Tibial artery (tissue), 4 donors: ENCODE measurements at regions not wholly inside any gene's neighbourhood (a gene's known extent, or its start where the extent isn't known, plus 50 kb on each side); places are given as distances from the start of the nearest gene placed in this dataset.

Experiments
- DNase-seq, 2 donors: peaks; one replicate each; pipeline ENCODE4 v3.0.0-alpha.2; 2019
- H3K27ac ChIP-seq, 2 donors: fragments of 200-600 bp; sonication (generic) in 1 of 2; 1 replicate in 1 of 2; 2 replicates in 1 of 2; pipeline ENCODE4 v1.5.1; 2018 to 2019; ENCODE audit warnings: mild to moderate bottlenecking in 1 of 2
- H3K27me3 ChIP-seq, 2 donors: fragments of 200-600 bp; sonication (generic) in 1 of 2; one replicate each; pipeline versions ENCODE4 v1.5.1 to v1.6.0; 2016 to 2019
- H3K36me3 ChIP-seq, 3 donors: fragments of 200-600 bp; sonication (generic) in 2 of 3; one replicate each; pipeline ENCODE4 v1.5.1; 2016 to 2019; ENCODE audit warnings: mild to moderate bottlenecking in 2 of 3
- H3K4me1 ChIP-seq, 4 donors: fragments of 200-600 bp; sonication (generic) in 2 of 4; 1 replicate in 3 of 4; 2 replicates in 1 of 4; pipeline ENCODE4 v1.5.1; 2016 to 2019
- H3K4me3 ChIP-seq, 2 donors: fragments of 200-600 bp; sonication (generic) in 1 of 2; 1 replicate in 1 of 2; 2 replicates in 1 of 2; pipeline ENCODE4 v1.5.1; 2018 to 2019; ENCODE audit warnings: mild to moderate bottlenecking in 2 of 2
- H3K9me3 ChIP-seq, 3 donors: fragments of 200-600 bp; sonication (generic) in 1 of 3; one replicate each; pipeline ENCODE4 v1.5.1; 2016 to 2019
- intact Hi-C: fragments of 100-400 bp; cut with DNase I; formaldehyde crosslinking; loops from one replicate; pipeline ENCODE4 v1.15.0; 2023; ENCODE audit warnings: low total_unique reads
- TF ChIP-seq, protein P1 (sequence below), 2 experiments: fragments of 200-600 bp in 1 of 2; fragments of 450-650 bp in 1 of 2; IDR thresholded peaks; one replicate each; pipeline ENCODE4 v1.5.1; 2017 to 2019; ENCODE audit warnings: antibody characterized with exemption in 2 of 2, mild to moderate bottlenecking in 1 of 2, moderate library complexity in 1 of 2

DNA sequence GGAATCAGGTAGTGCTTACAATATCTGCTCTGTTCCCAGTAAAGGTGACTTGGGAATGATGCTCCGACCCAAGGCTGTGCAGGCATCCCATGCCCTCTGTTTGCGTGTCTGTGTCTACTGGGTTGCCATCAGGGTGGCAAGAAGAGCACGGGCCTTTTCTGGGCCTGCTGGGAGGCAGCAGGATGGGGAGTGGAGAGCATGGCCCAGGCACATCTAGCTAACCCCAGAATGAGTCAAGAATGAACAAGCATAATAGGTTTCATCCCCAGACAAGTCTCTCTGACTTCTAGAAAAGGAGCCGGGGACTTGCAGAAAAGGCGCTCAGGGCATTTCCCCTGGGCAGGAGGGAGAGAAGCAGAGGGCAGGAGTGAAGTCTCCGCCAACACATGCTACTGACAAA is 260.4 kb downstream of the IRX1 start:
- Histone ChIP-seq H3K4me3 (no peak overlapping the region), H3K36me3 (no peaks in the 10 kb centered on the region), H3K4me1 (no peaks in the 10 kb centered on the region), H3K27ac (no peak overlapping the region), H3K27me3 (no peaks in the 10 kb centered on the region), H3K9me3 (no peaks in the 10 kb centered on the region)
- TF ChIP-seq, protein P1, sequence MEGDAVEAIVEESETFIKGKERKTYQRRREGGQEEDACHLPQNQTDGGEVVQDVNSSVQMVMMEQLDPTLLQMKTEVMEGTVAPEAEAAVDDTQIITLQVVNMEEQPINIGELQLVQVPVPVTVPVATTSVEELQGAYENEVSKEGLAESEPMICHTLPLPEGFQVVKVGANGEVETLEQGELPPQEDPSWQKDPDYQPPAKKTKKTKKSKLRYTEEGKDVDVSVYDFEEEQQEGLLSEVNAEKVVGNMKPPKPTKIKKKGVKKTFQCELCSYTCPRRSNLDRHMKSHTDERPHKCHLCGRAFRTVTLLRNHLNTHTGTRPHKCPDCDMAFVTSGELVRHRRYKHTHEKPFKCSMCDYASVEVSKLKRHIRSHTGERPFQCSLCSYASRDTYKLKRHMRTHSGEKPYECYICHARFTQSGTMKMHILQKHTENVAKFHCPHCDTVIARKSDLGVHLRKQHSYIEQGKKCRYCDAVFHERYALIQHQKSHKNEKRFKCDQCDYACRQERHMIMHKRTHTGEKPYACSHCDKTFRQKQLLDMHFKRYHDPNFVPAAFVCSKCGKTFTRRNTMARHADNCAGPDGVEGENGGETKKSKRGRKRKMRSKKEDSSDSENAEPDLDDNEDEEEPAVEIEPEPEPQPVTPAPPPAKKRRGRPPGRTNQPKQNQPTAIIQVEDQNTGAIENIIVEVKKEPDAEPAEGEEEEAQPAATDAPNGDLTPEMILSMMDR (IDR thresholded peaks at IDR 0.05) = no peak
- intact Hi-C loops = no loop called here
- DNase-seq = no peak

DNA sequence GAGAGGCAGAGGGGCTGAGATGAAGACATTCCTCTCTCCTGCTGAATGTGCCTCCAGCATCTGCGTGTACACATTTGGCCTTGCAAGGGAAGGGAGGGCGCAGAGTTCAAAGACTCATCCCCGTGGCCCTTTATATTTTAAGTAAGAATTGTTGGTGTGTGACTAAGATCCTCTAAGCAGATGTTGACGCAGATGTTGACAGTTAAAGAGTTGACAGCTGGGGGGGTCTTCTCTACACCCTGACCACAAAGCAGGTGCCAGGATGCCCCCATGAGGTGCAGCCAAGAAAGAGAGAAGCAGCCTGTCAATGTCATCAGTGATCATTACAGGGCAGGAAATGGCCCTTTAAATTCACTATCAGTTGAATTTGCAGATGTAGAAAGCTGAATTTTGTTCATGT is 262.9 kb downstream of the IRX1 start:
- Histone ChIP-seq H3K4me1 (no peaks in the 10 kb centered on the region), H3K4me3 (no peak overlapping the region)
- intact Hi-C loops = no loop called here

DNA sequence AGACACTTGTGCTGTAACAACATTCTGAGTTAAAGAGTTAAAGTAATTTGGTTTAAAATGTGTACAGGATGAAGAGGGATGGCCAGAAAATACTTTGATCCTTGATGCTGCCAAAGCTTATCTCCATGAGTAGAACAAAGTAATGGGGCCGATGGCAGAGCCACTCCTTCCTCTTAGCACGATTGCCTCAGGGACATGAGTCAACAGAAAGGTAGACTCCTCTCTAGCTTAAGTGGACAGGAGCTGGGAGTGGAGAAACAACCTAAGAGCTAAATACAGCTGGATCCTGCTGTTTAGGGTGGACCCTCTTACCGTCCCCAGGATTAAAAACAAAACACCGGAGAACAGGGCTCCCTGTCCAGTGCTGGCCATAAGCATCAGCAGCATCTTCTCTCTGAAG is 267.3 kb downstream of the IRX1 start:
- no peak for DNase-seq
- H3K36me3 ChIP-seq = no peaks in the 10 kb centered on the region
- H3K4me3 ChIP-seq = no peak overlapping the region
- no peaks in the 10 kb centered on the region for H3K27me3 ChIP-seq
- TF ChIP-seq, protein P1 (IDR thresholded peaks at IDR 0.05) = no peak
- intact Hi-C loops = no loop called here
- H3K4me1 ChIP-seq = no peaks in the 10 kb centered on the region
- no peak overlapping the region for H3K27ac ChIP-seq
- no peaks in the 10 kb centered on the region for H3K9me3 ChIP-seq

More for the DNA sequence above, 262.9 kb downstream of the IRX1 start:
- TF ChIP-seq, protein P1 (IDR thresholded peaks at IDR 0.05) = no peak
- no peaks in the 10 kb centered on the region for H3K36me3 ChIP-seq
- DNase-seq = no peak
- no peaks in the 10 kb centered on the region for H3K9me3 ChIP-seq
- H3K27ac ChIP-seq = no peak overlapping the region
- no peaks in the 10 kb centered on the region for H3K27me3 ChIP-seq

DNA sequence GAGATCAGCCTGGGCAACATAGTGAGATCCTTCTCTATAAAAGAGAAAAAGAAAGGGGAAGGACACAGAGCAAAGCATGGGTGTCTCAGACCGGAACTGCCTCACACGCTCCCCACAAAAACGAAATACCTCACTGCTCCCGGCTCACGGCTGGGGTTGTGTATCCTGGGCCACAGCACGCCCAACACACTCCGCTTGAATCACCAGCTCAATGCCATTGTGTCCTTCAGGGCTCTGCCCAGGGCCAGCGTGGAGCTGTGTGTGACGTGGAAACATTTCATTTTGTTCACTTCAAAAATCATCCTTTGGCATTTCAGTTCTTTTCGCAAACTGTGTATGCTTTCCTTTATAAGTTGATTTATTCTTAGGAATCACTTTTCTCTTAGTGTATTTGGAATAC is 279.5 kb downstream of the IRX1 start:
- H3K27me3 ChIP-seq = no peaks in the 10 kb centered on the region
- no peak overlapping the region for H3K27ac ChIP-seq
- peaks cover 0 to 11% (median 0%) of the 10 kb centered on the region in 3 donors for H3K9me3 ChIP-seq
- H3K36me3 ChIP-seq = no peaks in the 10 kb centered on the region
- no peak for DNase-seq
- H3K4me3 ChIP-seq = no peak overlapping the region
- intact Hi-C loops = no loop called here
- H3K4me1 ChIP-seq = no peaks in the 10 kb centered on the region
- TF ChIP-seq, protein P1 (IDR thresholded peaks at IDR 0.05) = no peak

DNA sequence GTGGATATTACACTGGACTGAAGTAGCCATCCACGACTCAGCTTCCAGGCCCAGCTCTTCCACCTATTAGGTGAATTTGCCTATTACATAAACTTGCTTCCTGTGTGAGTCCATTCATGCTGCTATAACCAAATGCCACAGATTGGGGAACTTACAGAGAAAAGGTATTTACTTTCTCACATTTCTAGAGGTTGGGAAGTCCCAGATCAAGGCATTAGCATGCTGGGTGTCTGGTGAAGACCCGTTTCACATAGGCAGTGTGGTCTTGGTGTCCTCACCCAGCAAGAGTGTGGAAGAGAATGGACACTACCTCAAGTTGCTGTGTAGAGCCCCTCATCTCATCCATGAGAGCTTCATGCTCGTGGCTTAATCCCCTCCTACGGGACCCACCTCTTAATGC is 282.6 kb downstream of the IRX1 start:
- H3K4me1 ChIP-seq = no peaks in the 10 kb centered on the region
- H3K4me3 ChIP-seq = no peak overlapping the region
- H3K27ac ChIP-seq = no peak overlapping the region
- H3K36me3 ChIP-seq = no peaks in the 10 kb centered on the region
- intact Hi-C loops = no loop called here
- TF ChIP-seq, protein P1 (IDR thresholded peaks at IDR 0.05) = no peak
- no peak for DNase-seq
- peaks cover 0 to 4% (median 0%) of the 10 kb centered on the region in 3 donors for H3K9me3 ChIP-seq
- H3K27me3 ChIP-seq = no peaks in the 10 kb centered on the region

DNA sequence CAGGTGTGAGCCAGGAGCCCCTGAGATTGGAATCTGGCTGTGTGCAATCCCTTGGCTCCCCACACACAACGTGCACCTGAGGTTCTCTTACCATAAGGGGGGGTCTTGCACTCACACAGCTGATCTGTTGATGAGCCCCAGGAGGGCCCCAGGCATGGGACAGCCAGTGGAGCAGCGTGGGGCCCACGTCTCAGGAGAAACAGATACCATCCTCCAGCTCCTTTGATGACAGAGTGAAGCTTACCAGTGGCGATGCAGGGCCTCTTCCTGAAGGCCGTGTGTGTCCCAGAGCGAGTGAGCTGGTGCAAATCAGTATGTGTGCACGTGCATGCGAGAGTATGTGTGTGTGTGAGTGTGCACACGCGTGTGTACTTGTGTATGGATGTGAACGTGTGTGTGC is 287.4 kb downstream of the IRX1 start:
- no peaks in the 10 kb centered on the region for H3K36me3 ChIP-seq
- intact Hi-C loops = no loop called here
- no peaks in the 10 kb centered on the region for H3K4me1 ChIP-seq
- no peak for DNase-seq
- TF ChIP-seq, protein P1 (IDR thresholded peaks at IDR 0.05) = no peak
- H3K9me3 ChIP-seq = no peaks in the 10 kb centered on the region
- no peak overlapping the region for H3K27ac ChIP-seq
- no peak overlapping the region for H3K4me3 ChIP-seq
- no peaks in the 10 kb centered on the region for H3K27me3 ChIP-seq
